Forelimb muscle (tissue), 1 donor: ENCODE measurements at regions not wholly inside any gene's neighbourhood (a gene's known extent, or its start where the extent isn't known, plus 50 kb on each side); places are given as distances from the start of the nearest gene placed in this dataset.

Source experiments
- DNase-seq: peaks from one replicate; pipeline ENCODE4 v3.0.0-alpha.2; 2013; ENCODE audit warnings: low read depth

GRCh38 chr4:152095701-152096070 is 334.9 kb upstream of the GATB start:
- no peak for DNase-seq

- no peak for DNase-seq
These were observed 334.3 kb upstream of the GATB start for GRCh38 chr4:152094970-152095700.

- no peak for DNase-seq
These were observed 330.6 kb upstream of the GATB start for GRCh38 chr4:152091405-152091804.

- DNase-seq: no peak
These were observed 329.7 kb upstream of the GATB start for GRCh38 chr4:152090543-152090942.

GRCh38 chr4:152089584-152089983 is 328.8 kb upstream of the GATB start:
- no peak for DNase-seq

GRCh38 chr4:152087335-152087734 is 326.5 kb upstream of the GATB start:
- DNase-seq: no peak

GRCh38 chr4:152085657-152086056 is 324.9 kb upstream of the GATB start:
- no peak for DNase-seq

- DNase-seq: no peak
These were observed 322.5 kb upstream of the GATB start for GRCh38 chr4:152083338-152083737.

- no peak for DNase-seq
These were observed 320.2 kb upstream of the GATB start for GRCh38 chr4:152081024-152081423.

GRCh38 chr4:152079543-152080293 is 318.9 kb upstream of the GATB start:
- DNase-seq: no peak

- DNase-seq: no peak
These were observed 318.3 kb upstream of the GATB start for GRCh38 chr4:152079079-152079478.

GRCh38 chr4:152077582-152077981 is 316.8 kb upstream of the GATB start:
- no peak for DNase-seq

- DNase-seq: no peak
These were observed 314.6 kb upstream of the GATB start for GRCh38 chr4:152075253-152075928.

- no peak for DNase-seq
These were observed 313.8 kb upstream of the GATB start for GRCh38 chr4:152074573-152074972.

GRCh38 chr4:152074088-152074437 is 313.3 kb upstream of the GATB start:
- no peak for DNase-seq

GRCh38 chr4:152073351-152074087 is 312.7 kb upstream of the GATB start:
- DNase-seq: no peak

- no peak for DNase-seq
These were observed 312.1 kb upstream of the GATB start for GRCh38 chr4:152072906-152073305.

- no peak for DNase-seq
These were observed 311.2 kb upstream of the GATB start for GRCh38 chr4:152072001-152072485.

- no peak for DNase-seq
These were observed 310.0 kb upstream of the GATB start for GRCh38 chr4:152070854-152071253.

GRCh38 chr4:152068866-152069265 is 308.1 kb upstream of the GATB start:
- no peak for DNase-seq

GRCh38 chr4:152065545-152065944 is 304.7 kb upstream of the GATB start:
- DNase-seq: no peak

- DNase-seq: no peak
These were observed 303.9 kb upstream of the GATB start for GRCh38 chr4:152064753-152065152.
